ENCODE measurements at regions not wholly inside any gene's neighbourhood (a gene's known extent, or its start where the extent isn't known, plus 50 kb on each side); places are given as distances from the start of the nearest gene placed in this dataset.
A peak's percentile ranks its signal among the peaks of the same experiment; 100 is the strongest.
"Not testable (repeated sequence)": the region's sequence is repeated elsewhere in the genome, so short reads cannot be mapped to it uniquely, and the experiment has no call there.

DNA sequence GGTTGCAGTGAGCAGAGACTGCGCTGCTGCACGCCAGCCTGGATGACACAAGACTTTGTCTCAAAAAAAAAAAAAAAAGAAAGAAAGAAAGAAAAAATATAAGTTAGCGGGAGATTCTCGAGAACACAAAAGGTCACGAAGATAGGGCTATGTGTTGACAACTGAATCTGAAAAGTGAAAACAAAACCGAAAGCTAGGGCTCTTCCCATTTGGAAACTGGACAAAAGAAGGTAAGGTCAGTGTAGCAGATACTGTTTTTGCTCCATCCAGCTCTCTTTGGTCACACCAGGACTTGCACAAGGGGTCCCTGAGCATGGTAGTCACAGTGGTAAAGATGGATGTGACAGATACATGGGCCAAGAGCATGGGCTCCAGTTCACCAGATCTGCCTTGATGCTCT, 60.4 kb upstream of the MAP10 start:
- DNase-seq (ENCODE audit: low spot score in 2 of 2) (no peak), ATAC-seq (no peak)
- no peak overlapping the region for H3K27ac Mint-ChIP-seq
- peaks cover 12 to 13% of the 10 kb centered on the region in 2 donors for H3K9me3 Mint-ChIP-seq
- peaks cover 10 to 14% of the 10 kb centered on the region in 2 donors for H3K36me3 Mint-ChIP-seq

GRCh38 chr1:232745698-232746097, 59.5 kb upstream of the MAP10 start:
- H3K27ac Mint-ChIP-seq; ATAC-seq; DNase-seq (ENCODE audit: low spot score in 2 of 2): not testable (repeated sequence)
- Mint-ChIP-seq H3K9me3 (peaks cover 12 to 13% of the 10 kb centered on the region in 2 donors), H3K36me3 (peaks cover 10 to 14% of the 10 kb centered on the region in 2 donors)

GRCh38 chr1:232748910-232749368, 56.3 kb upstream of the MAP10 start:
- H3K36me3 Mint-ChIP-seq = peaks cover 10 to 14% of the 10 kb centered on the region in 2 donors
- H3K9me3 Mint-ChIP-seq = peaks cover 12 to 13% of the 10 kb centered on the region in 2 donors
- ATAC-seq (no peak), DNase-seq (ENCODE audit: low spot score in 2 of 2) (no peak)
- peak overlapping the region in 1 of 2 donors; percentile 13 for H3K27ac Mint-ChIP-seq

DNA sequence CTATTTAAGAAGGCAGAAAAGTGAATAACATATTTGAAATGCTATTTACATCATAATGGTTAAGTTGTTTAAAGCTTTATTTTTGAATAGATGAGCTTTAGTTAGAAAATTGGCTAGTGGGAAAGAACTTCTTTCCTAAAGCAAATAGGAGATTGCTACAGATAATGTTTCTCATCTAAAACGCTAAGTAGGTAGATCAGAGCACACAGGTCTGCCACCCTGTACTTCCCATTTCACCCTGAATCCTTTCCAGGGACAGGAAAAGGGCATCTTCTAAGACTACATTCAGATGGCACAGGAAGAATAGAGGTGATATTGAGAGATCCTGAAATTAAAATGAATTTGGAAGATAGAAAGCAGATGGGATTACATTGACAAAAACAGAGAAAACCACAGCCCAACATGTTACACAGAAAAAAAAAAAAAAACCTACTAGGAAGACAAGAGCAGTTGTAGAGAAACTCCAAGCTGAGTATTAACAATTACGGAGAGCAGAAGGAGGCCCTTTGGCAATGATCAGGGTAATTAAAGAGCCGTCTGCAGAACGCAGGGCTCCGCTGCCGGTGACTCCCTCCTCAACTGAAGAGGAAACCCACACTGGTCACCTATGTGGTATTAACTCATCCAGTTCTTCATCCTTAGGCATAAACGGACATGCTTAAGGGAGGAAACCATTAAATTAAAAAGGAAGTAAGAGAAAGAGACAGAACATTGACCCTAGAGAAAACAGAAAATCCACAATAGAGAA, 53.6 kb upstream of the MAP10 start:
- Mint-ChIP-seq H3K9me3 (peaks cover 9 to 13% of the 10 kb centered on the region in 2 donors), H3K27ac (no peak overlapping the region), H3K36me3 (peaks cover 10 to 11% of the 10 kb centered on the region in 2 donors)
- DNase-seq (ENCODE audit: low spot score in 2 of 2) (no peak), ATAC-seq (no peak)

DNA sequence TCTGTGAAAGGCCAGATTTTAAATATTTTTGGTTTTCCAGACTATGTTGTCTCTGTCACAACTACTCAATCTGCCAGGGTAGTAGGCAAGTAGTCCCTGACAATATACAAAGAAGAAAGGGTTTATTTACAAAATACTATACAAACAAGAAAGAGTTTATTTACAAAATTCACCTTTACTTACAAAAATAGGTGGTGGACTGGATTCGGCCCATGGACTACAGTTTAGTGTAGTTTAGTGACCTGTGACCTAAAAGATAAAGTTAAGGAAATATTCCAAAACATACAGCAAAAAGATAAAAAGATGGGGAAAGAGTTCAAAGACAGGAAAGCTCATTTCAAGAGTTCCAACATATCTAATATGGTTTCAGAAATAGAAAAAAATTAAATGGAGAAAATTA, 52.9 kb upstream of the MAP10 start:
- peaks cover 10% of the 10 kb centered on the region in 2 donors for H3K36me3 Mint-ChIP-seq
- no peak for DNase-seq (ENCODE audit: low spot score in 2 of 2)
- H3K27ac Mint-ChIP-seq = no peak overlapping the region
- no peak for ATAC-seq
- peaks cover 9 to 13% of the 10 kb centered on the region in 2 donors for H3K9me3 Mint-ChIP-seq

- no peak overlapping the region for H3K27ac Mint-ChIP-seq
- ATAC-seq (peak in 1 of 2 donors; percentile 29), DNase-seq (ENCODE audit: low spot score in 2 of 2) (no peak)
- H3K9me3 Mint-ChIP-seq = no peaks in the 10 kb centered on the region
- H3K36me3 Mint-ChIP-seq = no peaks in the 10 kb centered on the region
Measured at GRCh38 chr1:232754930-232755329, 50.3 kb upstream of the MAP10 start.
